22Rv1 (cell line): ENCODE measurements at regions not wholly inside any gene's neighbourhood (a gene's known extent, or its start where the extent isn't known, plus 50 kb on each side); places are given as distances from the start of the nearest gene placed in this dataset.

ENCODE experiments used
- ZFX ChIP-seq: fragments of 450-650 bp; IDR thresholded peaks from 2 replicates; pipeline ENCODE4 v1.6.1; 2017; ENCODE audit warnings: antibody characterized with exemption, borderline replicate concordance
- TF ChIP-seq, protein P1 (sequence below): fragments of 450-650 bp; IDR thresholded peaks from 2 replicates; pipeline ENCODE4 v1.5.1; 2017; ENCODE audit warnings: mild to moderate bottlenecking

DNA sequence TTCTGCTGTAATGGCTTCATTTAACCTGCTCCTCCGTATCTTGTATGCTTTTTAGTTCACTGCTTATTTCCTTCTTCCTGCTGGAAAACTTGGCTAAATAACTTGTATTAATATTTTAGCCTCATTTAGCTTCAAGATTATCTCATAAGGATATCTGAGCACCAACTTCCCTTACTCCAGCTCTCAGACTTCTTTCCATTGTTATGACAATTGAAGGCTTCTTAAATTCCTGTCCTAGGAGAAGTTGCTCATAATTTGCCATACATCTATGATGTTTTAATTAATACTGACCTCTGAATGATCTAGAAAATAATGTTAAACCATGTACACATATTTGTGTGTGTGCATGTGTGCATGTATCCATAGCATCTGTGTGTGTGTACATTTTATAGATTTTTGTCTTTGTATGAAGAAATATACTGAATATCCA, 1524.4 kb upstream of the TPTE start:
- TF ChIP-seq, protein P1, sequence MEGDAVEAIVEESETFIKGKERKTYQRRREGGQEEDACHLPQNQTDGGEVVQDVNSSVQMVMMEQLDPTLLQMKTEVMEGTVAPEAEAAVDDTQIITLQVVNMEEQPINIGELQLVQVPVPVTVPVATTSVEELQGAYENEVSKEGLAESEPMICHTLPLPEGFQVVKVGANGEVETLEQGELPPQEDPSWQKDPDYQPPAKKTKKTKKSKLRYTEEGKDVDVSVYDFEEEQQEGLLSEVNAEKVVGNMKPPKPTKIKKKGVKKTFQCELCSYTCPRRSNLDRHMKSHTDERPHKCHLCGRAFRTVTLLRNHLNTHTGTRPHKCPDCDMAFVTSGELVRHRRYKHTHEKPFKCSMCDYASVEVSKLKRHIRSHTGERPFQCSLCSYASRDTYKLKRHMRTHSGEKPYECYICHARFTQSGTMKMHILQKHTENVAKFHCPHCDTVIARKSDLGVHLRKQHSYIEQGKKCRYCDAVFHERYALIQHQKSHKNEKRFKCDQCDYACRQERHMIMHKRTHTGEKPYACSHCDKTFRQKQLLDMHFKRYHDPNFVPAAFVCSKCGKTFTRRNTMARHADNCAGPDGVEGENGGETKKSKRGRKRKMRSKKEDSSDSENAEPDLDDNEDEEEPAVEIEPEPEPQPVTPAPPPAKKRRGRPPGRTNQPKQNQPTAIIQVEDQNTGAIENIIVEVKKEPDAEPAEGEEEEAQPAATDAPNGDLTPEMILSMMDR: no peak
- no peak for TF ChIP-seq ZFX
